ENCODE measurements at regions not wholly inside any gene's neighbourhood (a gene's known extent, or its start where the extent isn't known, plus 50 kb on each side); places are given as distances from the start of the nearest gene placed in this dataset.

- DNase-seq (ENCODE audit: low read depth in 1 of 2, low spot score in 1 of 2) = no peak
Observed at GRCh38 chr12:126719912-126720705, 1546.9 kb upstream of the TMEM132C start.

- no peak for DNase-seq (ENCODE audit: low read depth in 1 of 2, low spot score in 1 of 2)
Observed at GRCh38 chr12:126726481-126727217, 1540.3 kb upstream of the TMEM132C start.

GRCh38 chr12:126727218-126728075 is 1539.5 kb upstream of the TMEM132C start:
- DNase-seq (ENCODE audit: low read depth in 1 of 2, low spot score in 1 of 2) = no peak

GRCh38 chr12:126734296-126734695 is 1532.7 kb upstream of the TMEM132C start:
- no peak for DNase-seq (ENCODE audit: low read depth in 1 of 2, low spot score in 1 of 2)

GRCh38 chr12:126734710-126735109 is 1532.3 kb upstream of the TMEM132C start:
- no peak for DNase-seq (ENCODE audit: low read depth in 1 of 2, low spot score in 1 of 2)

GRCh38 chr12:126741536-126742240 is 1525.3 kb upstream of the TMEM132C start:
- no peak for DNase-seq (ENCODE audit: low read depth in 1 of 2, low spot score in 1 of 2)

GRCh38 chr12:126742241-126742641 is 1524.7 kb upstream of the TMEM132C start:
- DNase-seq (ENCODE audit: low read depth in 1 of 2, low spot score in 1 of 2) = no peak

- peak in 1 of 2 donors; percentile 54 for DNase-seq (ENCODE audit: low read depth in 1 of 2, low spot score in 1 of 2)
Observed at GRCh38 chr12:126747530-126748149, 1519.3 kb upstream of the TMEM132C start.

GRCh38 chr12:126752021-126752420 is 1514.9 kb upstream of the TMEM132C start:
- DNase-seq (ENCODE audit: low read depth in 1 of 2, low spot score in 1 of 2) = no peak

GRCh38 chr12:126757326-126757725 is 1509.6 kb upstream of the TMEM132C start:
- DNase-seq (ENCODE audit: low read depth in 1 of 2, low spot score in 1 of 2) = no peak

GRCh38 chr12:126760092-126760491 is 1506.9 kb upstream of the TMEM132C start:
- DNase-seq (ENCODE audit: low read depth in 1 of 2, low spot score in 1 of 2) = no peak

GRCh38 chr12:126761420-126761819 is 1505.5 kb upstream of the TMEM132C start:
- DNase-seq (ENCODE audit: low read depth in 1 of 2, low spot score in 1 of 2) = no peak

- no peak for DNase-seq (ENCODE audit: low read depth in 1 of 2, low spot score in 1 of 2)
Observed at GRCh38 chr12:126762150-126762549, 1504.8 kb upstream of the TMEM132C start.

- no peak for DNase-seq (ENCODE audit: low read depth in 1 of 2, low spot score in 1 of 2)
Observed at GRCh38 chr12:126763359-126763758, 1503.6 kb upstream of the TMEM132C start.

- no peak for DNase-seq (ENCODE audit: low read depth in 1 of 2, low spot score in 1 of 2)
Observed at GRCh38 chr12:126767334-126767733, 1499.6 kb upstream of the TMEM132C start.

- DNase-seq (ENCODE audit: low read depth in 1 of 2, low spot score in 1 of 2) = no peak
Observed at GRCh38 chr12:126768517-126768916, 1498.5 kb upstream of the TMEM132C start.

GRCh38 chr12:126770188-126770587 is 1496.8 kb upstream of the TMEM132C start:
- no peak for DNase-seq (ENCODE audit: low read depth in 1 of 2, low spot score in 1 of 2)

GRCh38 chr12:126772171-126772864 is 1494.7 kb upstream of the TMEM132C start:
- no peak for DNase-seq (ENCODE audit: low read depth in 1 of 2, low spot score in 1 of 2)

- DNase-seq (ENCODE audit: low read depth in 1 of 2, low spot score in 1 of 2) = no peak
Observed at GRCh38 chr12:126773012-126773411, 1494.0 kb upstream of the TMEM132C start.

GRCh38 chr12:126773491-126773890 is 1493.5 kb upstream of the TMEM132C start:
- DNase-seq (ENCODE audit: low read depth in 1 of 2, low spot score in 1 of 2) = no peak
